Neural crest cell (in vitro differentiated cells): ENCODE measurements at regions not wholly inside any gene's neighbourhood (a gene's known extent, or its start where the extent isn't known, plus 50 kb on each side); places are given as distances from the start of the nearest gene placed in this dataset.
"Not testable (repeated sequence)": the region's sequence is repeated elsewhere in the genome, so short reads cannot be mapped to it uniquely, and the experiment has no call there.

Source experiments
- DNase-seq: peaks from one replicate; pipeline ENCODE4 v3.0.0; 2021; ENCODE audit warnings: low read depth, mixed read lengths, low spot score
- H3K27ac Mint-ChIP-seq: one replicate; pipeline ENCODE4 v1.8.0; 2021; ENCODE audit warnings: mild to moderate bottlenecking, mixed read lengths; ENCODE audit not compliant: unreplicated experiment
- H3K27me3 Mint-ChIP-seq: 2 replicates; pipeline ENCODE4 v1.8.0; 2021; ENCODE audit warnings: low read depth, mild to moderate bottlenecking, mixed read lengths
- H3K36me3 Mint-ChIP-seq: 2 replicates; pipeline ENCODE4 v1.8.0; 2021; ENCODE audit warnings: low read depth, mild to moderate bottlenecking, mixed read lengths
- H3K4me1 Mint-ChIP-seq: 2 replicates; pipeline ENCODE4 v1.8.0; 2021; ENCODE audit warnings: mixed read lengths
- H3K4me3 Mint-ChIP-seq: one replicate; pipeline ENCODE4 v1.8.0; 2021; ENCODE audit warnings: mild to moderate bottlenecking, mixed read lengths
- H3K9me3 Mint-ChIP-seq: 2 replicates; pipeline ENCODE4 v1.8.0; 2021; ENCODE audit warnings: mixed read lengths
- CTCF ChIP-seq: fragments of 200-600 bp; sonication (generic); conservative IDR thresholded peaks from 2 replicates; pipeline ENCODE4 v1.5.0; 2021; ENCODE audit warnings: antibody characterized with exemption, mild to moderate bottlenecking

- DNase-seq, result no peak
- H3K27ac Mint-ChIP-seq, result peak overlapping the region; percentile 35
Measured at GRCh38 chr4:188399834-188400233, 260.6 kb downstream of the TRIML1 start.

GRCh38 chr4:188400451-188400850 is 261.2 kb downstream of the TRIML1 start:
- H3K4me3 Mint-ChIP-seq, result no peak overlapping the region
- DNase-seq, result no peak
- peaks cover 6% of the 10 kb centered on the region for H3K36me3 Mint-ChIP-seq
- H3K4me1 Mint-ChIP-seq, result peaks cover 17% of the 10 kb centered on the region
- peaks cover 5% of the 10 kb centered on the region for H3K9me3 Mint-ChIP-seq
- H3K27ac Mint-ChIP-seq, result no peak overlapping the region
- no peaks in the 10 kb centered on the region for H3K27me3 Mint-ChIP-seq
- TF ChIP-seq CTCF, result no peak

More at GRCh38 chr4:188399834-188400233, 260.6 kb downstream of the TRIML1 start:
- TF ChIP-seq CTCF, result no peak
- Mint-ChIP-seq H3K4me3 (no peak overlapping the region), H3K36me3 (peaks cover 6% of the 10 kb centered on the region), H3K9me3 (peaks cover 5% of the 10 kb centered on the region), H3K27me3 (no peaks in the 10 kb centered on the region), H3K4me1 (peaks cover 17% of the 10 kb centered on the region)

- no peak overlapping the region for H3K27ac Mint-ChIP-seq
- TF ChIP-seq CTCF, result no peak
- H3K4me3 Mint-ChIP-seq, result no peak overlapping the region
- no peak for DNase-seq
- H3K27me3 Mint-ChIP-seq, result no peaks in the 10 kb centered on the region
- peaks cover 6% of the 10 kb centered on the region for H3K36me3 Mint-ChIP-seq
- H3K4me1 Mint-ChIP-seq, result peaks cover 17% of the 10 kb centered on the region
- peaks cover 5% of the 10 kb centered on the region for H3K9me3 Mint-ChIP-seq
Measured at GRCh38 chr4:188403272-188403671, 264.0 kb downstream of the TRIML1 start.

GRCh38 chr4:188405071-188405835 is 266.0 kb downstream of the TRIML1 start:
- not testable (repeated sequence) for H3K4me1 Mint-ChIP-seq, DNase-seq, H3K36me3 Mint-ChIP-seq, H3K9me3 Mint-ChIP-seq, H3K4me3 Mint-ChIP-seq, H3K27ac Mint-ChIP-seq, H3K27me3 Mint-ChIP-seq

- Mint-ChIP-seq H3K36me3 (no peaks in the 10 kb centered on the region), H3K4me3 (no peak overlapping the region), H3K4me1 (no peaks in the 10 kb centered on the region), H3K27ac (no peak overlapping the region), H3K9me3 (peaks cover 4% of the 10 kb centered on the region), H3K27me3 (no peaks in the 10 kb centered on the region)
- TF ChIP-seq CTCF, result no peak
- DNase-seq, result no peak
Measured at GRCh38 chr4:188408244-188409030, 269.2 kb downstream of the TRIML1 start.

- Mint-ChIP-seq H3K9me3 (peaks cover 4% of the 10 kb centered on the region), H3K4me1 (no peaks in the 10 kb centered on the region), H3K27me3 (no peaks in the 10 kb centered on the region)
Measured at GRCh38 chr4:188409851-188410250, 270.6 kb downstream of the TRIML1 start.

More at GRCh38 chr4:188409851-188410250, 270.6 kb downstream of the TRIML1 start:
- Mint-ChIP-seq H3K27ac (no peak overlapping the region), H3K4me3 (no peak overlapping the region), H3K36me3 (no peaks in the 10 kb centered on the region)
- TF ChIP-seq CTCF, result no peak
- no peak for DNase-seq
